Forelimb muscle (tissue), 1 donor: ENCODE measurements at regions not wholly inside any gene's neighbourhood (a gene's known extent, or its start where the extent isn't known, plus 50 kb on each side); places are given as distances from the start of the nearest gene placed in this dataset.
"Not testable (repeated sequence)": the region's sequence is repeated elsewhere in the genome, so short reads cannot be mapped to it uniquely, and the experiment has no call there.

ENCODE experiments used
- DNase-seq: peaks from one replicate; pipeline ENCODE4 v3.0.0-alpha.2; 2013; ENCODE audit warnings: low read depth

- no peak for DNase-seq
Observed at GRCh38 chr3:3334491-3334890, 155.0 kb upstream of the CRBN start.

- DNase-seq, result no peak
Observed at GRCh38 chr3:3333571-3333970, 154.1 kb upstream of the CRBN start.

- DNase-seq, result no peak
Observed at GRCh38 chr3:3316521-3316920, 137.0 kb upstream of the CRBN start.

GRCh38 chr3:3315846-3316245, 136.4 kb upstream of the CRBN start:
- DNase-seq, result no peak

GRCh38 chr3:3309887-3310286, 130.4 kb upstream of the CRBN start:
- no peak for DNase-seq

GRCh38 chr3:3308809-3309208, 129.3 kb upstream of the CRBN start:
- no peak for DNase-seq

- no peak for DNase-seq
Observed at GRCh38 chr3:3307491-3307890, 128.0 kb upstream of the CRBN start.

GRCh38 chr3:3305841-3306240, 126.3 kb upstream of the CRBN start:
- DNase-seq, result no peak

- no peak for DNase-seq
Observed at GRCh38 chr3:3305084-3305483, 125.6 kb upstream of the CRBN start.

- no peak for DNase-seq
Observed at GRCh38 chr3:3303636-3304035, 124.1 kb upstream of the CRBN start.

GRCh38 chr3:3302964-3303363, 123.5 kb upstream of the CRBN start:
- DNase-seq, result peak; percentile 6

GRCh38 chr3:3301476-3301875, 122.0 kb upstream of the CRBN start:
- DNase-seq, result no peak

GRCh38 chr3:3296979-3297381, 117.5 kb upstream of the CRBN start:
- DNase-seq, result no peak

- DNase-seq, result no peak
Observed at GRCh38 chr3:3295586-3295985, 116.1 kb upstream of the CRBN start.

- not testable (repeated sequence) for DNase-seq
Observed at GRCh38 chr3:3291756-3292283, 112.3 kb upstream of the CRBN start.

GRCh38 chr3:3288255-3288654, 108.8 kb upstream of the CRBN start:
- no peak for DNase-seq

- no peak for DNase-seq
Observed at GRCh38 chr3:3286014-3286413, 106.5 kb upstream of the CRBN start.

GRCh38 chr3:3281024-3281423, 101.5 kb upstream of the CRBN start:
- DNase-seq, result no peak

- DNase-seq, result no peak
Observed at GRCh38 chr3:3280396-3280795, 100.9 kb upstream of the CRBN start.

GRCh38 chr3:3278073-3278472, 98.6 kb upstream of the CRBN start:
- no peak for DNase-seq

GRCh38 chr3:3276630-3277029, 97.1 kb upstream of the CRBN start:
- DNase-seq, result no peak

GRCh38 chr3:3264796-3265195, 85.3 kb upstream of the CRBN start:
- no peak for DNase-seq

- no peak for DNase-seq
Observed at GRCh38 chr3:3260870-3261269, 81.4 kb upstream of the CRBN start.

GRCh38 chr3:3259181-3259580, 79.7 kb upstream of the CRBN start:
- DNase-seq, result no peak

- no peak for DNase-seq
Observed at GRCh38 chr3:3258281-3258680, 78.8 kb upstream of the CRBN start.
